Peyer's patch (tissue), 4 donors: ENCODE measurements at regions not wholly inside any gene's neighbourhood (a gene's known extent, or its start where the extent isn't known, plus 50 kb on each side); places are given as distances from the start of the nearest gene placed in this dataset.

Source experiments
- DNase-seq, 3 donors: peaks; one replicate each; pipeline ENCODE4 v3.0.0-alpha.2; 2017 to 2019
- H3K27ac ChIP-seq, 4 donors: fragments of 200-600 bp; sonication (generic); one replicate each; pipeline ENCODE4 v1.5.1; 2016 to 2019
- H3K27me3 ChIP-seq, 2 donors: fragments of 200-600 bp; sonication (generic); one replicate each; pipeline ENCODE4 v1.5.1; 2019
- H3K36me3 ChIP-seq, 3 donors: fragments of 200-600 bp; sonication (generic); one replicate each; pipeline ENCODE4 v1.5.1; 2016 to 2019
- H3K4me1 ChIP-seq, 4 donors: fragments of 200-600 bp; sonication (generic); one replicate each; pipeline ENCODE4 v1.5.1; 2016 to 2019
- H3K4me3 ChIP-seq, 4 donors: fragments of 200-600 bp; sonication (generic); 1 replicate in 3 of 4; 2 replicates in 1 of 4; pipeline ENCODE4 v1.5.1; 2016 to 2019; ENCODE audit warnings: mild to moderate bottlenecking in 1 of 4
- H3K9me3 ChIP-seq, 4 donors: fragments of 200-600 bp; sonication (generic); one replicate each; pipeline ENCODE4 v1.5.1; 2016 to 2019; ENCODE audit warnings: mild to moderate bottlenecking in 1 of 4
- CTCF ChIP-seq, 6 experiments: fragments of 450-650 bp in 4 of 6; fragments of 200-600 bp in 2 of 6; sonication (generic) in 1 of 6; IDR thresholded peaks; one replicate each; pipeline ENCODE4 v1.5.1; 2017 to 2019; ENCODE audit warnings: antibody characterized with exemption in 6 of 6, mild to moderate bottlenecking in 3 of 6, moderate library complexity in 1 of 6
- POLR2A ChIP-seq, 2 donors: fragments of 450-650 bp; IDR thresholded peaks; one replicate each; pipeline ENCODE4 v1.5.1; 2017; ENCODE audit warnings: antibody characterized with exemption in 2 of 2, mild to moderate bottlenecking in 2 of 2, moderate library complexity in 2 of 2

- Histone ChIP-seq H3K4me3 (no peak overlapping the region), H3K27me3 (no peaks in the 10 kb centered on the region), H3K27ac (no peak overlapping the region), H3K36me3 (no peaks in the 10 kb centered on the region), H3K4me1 (no peaks in the 10 kb centered on the region), H3K9me3 (no peaks in the 10 kb centered on the region)
- no peak for DNase-seq
- no peak for TF ChIP-seq CTCF (IDR thresholded peaks at IDR 0.05)
- TF ChIP-seq POLR2A (IDR thresholded peaks at IDR 0.05), result no peak
These were observed 111.5 kb upstream of the CDH4 start for GRCh38 chr20:61140576-61140975.

GRCh38 chr20:61146023-61146422, 106.0 kb upstream of the CDH4 start:
- no peak for TF ChIP-seq CTCF (IDR thresholded peaks at IDR 0.05)
- no peak for TF ChIP-seq POLR2A (IDR thresholded peaks at IDR 0.05)
- DNase-seq, result no peak
- no peaks in the 10 kb centered on the region for H3K36me3 ChIP-seq
- H3K9me3 ChIP-seq, result no peaks in the 10 kb centered on the region
- no peaks in the 10 kb centered on the region for H3K4me1 ChIP-seq
- H3K27ac ChIP-seq, result no peak overlapping the region
- no peak overlapping the region for H3K4me3 ChIP-seq
- H3K27me3 ChIP-seq, result no peaks in the 10 kb centered on the region

GRCh38 chr20:61149636-61150035, 102.4 kb upstream of the CDH4 start:
- H3K27me3 ChIP-seq, result no peaks in the 10 kb centered on the region
- no peaks in the 10 kb centered on the region for H3K9me3 ChIP-seq

GRCh38 chr20:61157301-61157700, 94.8 kb upstream of the CDH4 start:
- TF ChIP-seq POLR2A (IDR thresholded peaks at IDR 0.05) (no peak), CTCF (IDR thresholded peaks at IDR 0.05) (no peak)
- H3K36me3 ChIP-seq, result no peaks in the 10 kb centered on the region
- DNase-seq, result no peak
- H3K9me3 ChIP-seq, result no peaks in the 10 kb centered on the region
- no peaks in the 10 kb centered on the region for H3K4me1 ChIP-seq
- H3K4me3 ChIP-seq, result no peak overlapping the region
- H3K27ac ChIP-seq, result no peak overlapping the region
- H3K27me3 ChIP-seq, result no peaks in the 10 kb centered on the region

More at GRCh38 chr20:61149636-61150035, 102.4 kb upstream of the CDH4 start:
- Histone ChIP-seq H3K27ac (no peak overlapping the region), H3K36me3 (no peaks in the 10 kb centered on the region), H3K4me1 (no peaks in the 10 kb centered on the region), H3K4me3 (no peak overlapping the region)
- DNase-seq, result no peak
- TF ChIP-seq POLR2A (IDR thresholded peaks at IDR 0.05) (no peak), CTCF (IDR thresholded peaks at IDR 0.05) (no peak)

- Histone ChIP-seq H3K27ac (no peak overlapping the region), H3K9me3 (no peaks in the 10 kb centered on the region), H3K27me3 (no peaks in the 10 kb centered on the region), H3K36me3 (no peaks in the 10 kb centered on the region), H3K4me1 (no peaks in the 10 kb centered on the region), H3K4me3 (no peak overlapping the region)
- no peak for DNase-seq
- TF ChIP-seq CTCF (IDR thresholded peaks at IDR 0.05) (no peak), POLR2A (IDR thresholded peaks at IDR 0.05) (no peak)
These were observed 91.9 kb upstream of the CDH4 start for GRCh38 chr20:61159957-61160686.
